SK-N-SH treated with all-trans-retinoic acid at 6 μM for 48 hours (cell line): ENCODE measurements at regions not wholly inside any gene's neighbourhood (a gene's known extent, or its start where the extent isn't known, plus 50 kb on each side); places are given as distances from the start of the nearest gene placed in this dataset.
"Not testable (repeated sequence)": the region's sequence is repeated elsewhere in the genome, so short reads cannot be mapped to it uniquely, and the experiment has no call there.

Source experiments
- ATAC-seq: fragments of 200-7000 bp; cut with Tn5 transposase; 3 replicates; pipeline ENCODE4 v1.9.1; 2020; ENCODE audit warnings: mild to moderate bottlenecking, moderate library complexity
- ARNTL ChIP-seq: fragments of 450-650 bp; formaldehyde crosslinking; IDR thresholded peaks from 2 replicates; pipeline ENCODE4 v1.5.0; 2020; ENCODE audit warnings: low read depth, mild to moderate bottlenecking, moderate library complexity, borderline replicate concordance
- BACH2 ChIP-seq: fragments of 250-450 bp; sonication (Bioruptor Pico); IDR thresholded peaks from 2 replicates; pipeline ENCODE4 v1.9.0; 2021; ENCODE audit warnings: mild to moderate bottlenecking, borderline replicate concordance
- ESRRG ChIP-seq: fragments of 250-450 bp; sonication (Bioruptor Pico); IDR thresholded peaks from 2 replicates; pipeline ENCODE4 v1.6.1; 2021; ENCODE audit warnings: mild to moderate bottlenecking
- GLIS3 ChIP-seq: fragments of 250-450 bp; sonication (Bioruptor Pico); IDR thresholded peaks from 2 replicates; pipeline ENCODE4 v1.5.0; 2020; ENCODE audit warnings: mild to moderate bottlenecking, moderate library complexity
- OSR1 ChIP-seq: fragments of 250-450 bp; sonication (Bioruptor Pico); IDR thresholded peaks from 2 replicates; pipeline ENCODE4 v1.8.0; 2022; ENCODE audit warnings: moderate library complexity, mild to moderate bottlenecking, inconsistent platforms
- PPARA ChIP-seq: fragments of 250-450 bp; sonication (Bioruptor Pico); IDR thresholded peaks from 2 replicates; pipeline ENCODE4 v1.5.0; 2020; ENCODE audit warnings: mild to moderate bottlenecking, borderline replicate concordance
- RARB ChIP-seq: fragments of 250-450 bp; sonication (Bioruptor Pico); IDR thresholded peaks from 2 replicates; pipeline ENCODE4 v1.8.0; 2021; ENCODE audit warnings: mild to moderate bottlenecking, moderate library complexity
- SNAI2 ChIP-seq: fragments of 250-450 bp; sonication (Bioruptor Pico); IDR thresholded peaks from 2 replicates; pipeline ENCODE4 v1.5.0; 2020; ENCODE audit warnings: mild to moderate bottlenecking, moderate library complexity
- TCF4 ChIP-seq: fragments of 250-450 bp; sonication (Bioruptor Pico); IDR thresholded peaks from 2 replicates; pipeline ENCODE4 v1.8.0; 2021; ENCODE audit warnings: mild to moderate bottlenecking, moderate library complexity, borderline replicate concordance
- TOX ChIP-seq: fragments of 250-450 bp; sonication (Bioruptor Pico); IDR thresholded peaks from 2 replicates; pipeline ENCODE4 v1.8.0; 2021; ENCODE audit warnings: mild to moderate bottlenecking, moderate library complexity, borderline replicate concordance
- ZC3H10 ChIP-seq: fragments of 250-450 bp; sonication (Bioruptor Pico); IDR thresholded peaks from 2 replicates; pipeline ENCODE4 v1.5.1; 2021; ENCODE audit warnings: mild to moderate bottlenecking, moderate library complexity
- ZFP3 ChIP-seq: fragments of 250-450 bp; sonication (Bioruptor Pico); IDR thresholded peaks from 2 replicates; pipeline ENCODE4 v1.5.0; 2020; ENCODE audit warnings: mild to moderate bottlenecking, moderate library complexity
- ZFP30 ChIP-seq: fragments of 450-650 bp; formaldehyde crosslinking; IDR thresholded peaks from 2 replicates; pipeline ENCODE4 v1.5.0; 2022; ENCODE audit warnings: mild to moderate bottlenecking, moderate library complexity
- ZNF70 ChIP-seq: fragments of 450-650 bp; formaldehyde crosslinking; IDR thresholded peaks from 2 replicates; pipeline ENCODE4 v1.5.0; 2020; ENCODE audit warnings: mild to moderate bottlenecking, moderate library complexity
- ZNF8 ChIP-seq: fragments of 450-650 bp; formaldehyde crosslinking; IDR thresholded peaks from 2 replicates; pipeline ENCODE4 v1.5.0; 2020; ENCODE audit warnings: mild to moderate bottlenecking, moderate library complexity
- TF ChIP-seq, protein P1 (sequence below): fragments of 250-450 bp; sonication (Bioruptor Pico); IDR thresholded peaks from 2 replicates; pipeline ENCODE4 v1.5.1; 2020; ENCODE audit warnings: low read depth, mild to moderate bottlenecking, moderate library complexity
- TF ChIP-seq, protein P2 (sequence below): fragments of 250-450 bp; sonication (Bioruptor Pico); IDR thresholded peaks from 2 replicates; pipeline ENCODE4 v1.5.1; 2021; ENCODE audit warnings: mild to moderate bottlenecking, moderate library complexity
- TF ChIP-seq, protein P3 (sequence below): fragments of 250-450 bp; sonication (Bioruptor Pico); IDR thresholded peaks from 2 replicates; pipeline ENCODE4 v1.5.0; 2020; ENCODE audit warnings: mild to moderate bottlenecking, moderate library complexity
- TF ChIP-seq, protein P4 (sequence below): fragments of 250-450 bp; sonication (Bioruptor Pico); IDR thresholded peaks from 2 replicates; pipeline ENCODE4 v1.8.0; 2020; ENCODE audit warnings: mild to moderate bottlenecking, moderate library complexity, borderline replicate concordance
- TF ChIP-seq, protein P5 (sequence below): fragments of 250-450 bp; sonication (Bioruptor Pico); IDR thresholded peaks from 2 replicates; pipeline ENCODE4 v1.8.0; 2021; ENCODE audit warnings: low read depth, mild to moderate bottlenecking, moderate library complexity, borderline replicate concordance

DNA sequence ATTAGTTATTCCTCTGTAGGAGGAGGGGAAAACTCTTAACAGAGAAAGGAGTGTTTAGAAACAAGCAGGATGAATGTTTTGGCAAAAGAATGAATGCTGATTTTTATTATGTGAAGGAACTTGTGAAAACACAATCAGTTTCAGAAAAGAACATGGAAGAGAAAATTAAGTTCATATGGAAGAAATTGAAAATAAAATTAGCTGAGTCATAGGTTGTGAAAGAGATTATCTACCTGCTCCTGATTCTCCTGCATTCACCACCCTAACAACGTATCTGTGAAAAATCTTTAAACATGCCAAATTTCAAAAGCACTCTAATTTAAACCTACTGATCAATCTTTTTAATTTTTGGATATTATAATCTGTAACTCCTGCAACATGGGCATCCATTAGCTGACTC lies 227.3 kb upstream of the RSPO3 start:
- TF ChIP-seq ZNF8 (no peak), ZNF70 (no peak), ZFP3 (CRISPR knock-in tag) (no peak), TCF4 (CRISPR knock-in tag) (no peak), ESRRG (CRISPR knock-in tag) (no peak), SNAI2 (CRISPR knock-in tag) (no peak), RARB (CRISPR knock-in tag) (no peak), ZC3H10 (CRISPR knock-in tag) (no peak), BACH2 (no peak), PPARA (CRISPR knock-in tag) (no peak), GLIS3 (no peak), ARNTL (no peak), TOX (CRISPR knock-in tag) (no peak)
- TF ChIP-seq, protein P1, sequence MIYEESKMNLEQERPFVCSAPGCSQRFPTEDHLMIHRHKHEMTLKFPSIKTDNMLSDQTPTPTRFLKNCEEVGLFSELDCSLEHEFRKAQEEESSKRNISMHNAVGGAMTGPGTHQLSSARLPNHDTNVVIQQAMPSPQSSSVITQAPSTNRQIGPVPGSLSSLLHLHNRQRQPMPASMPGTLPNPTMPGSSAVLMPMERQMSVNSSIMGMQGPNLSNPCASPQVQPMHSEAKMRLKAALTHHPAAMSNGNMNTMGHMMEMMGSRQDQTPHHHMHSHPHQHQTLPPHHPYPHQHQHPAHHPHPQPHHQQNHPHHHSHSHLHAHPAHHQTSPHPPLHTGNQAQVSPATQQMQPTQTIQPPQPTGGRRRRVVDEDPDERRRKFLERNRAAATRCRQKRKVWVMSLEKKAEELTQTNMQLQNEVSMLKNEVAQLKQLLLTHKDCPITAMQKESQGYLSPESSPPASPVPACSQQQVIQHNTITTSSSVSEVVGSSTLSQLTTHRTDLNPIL (CRISPR knock-in tag), result no peak
- TF ChIP-seq, protein P2, sequence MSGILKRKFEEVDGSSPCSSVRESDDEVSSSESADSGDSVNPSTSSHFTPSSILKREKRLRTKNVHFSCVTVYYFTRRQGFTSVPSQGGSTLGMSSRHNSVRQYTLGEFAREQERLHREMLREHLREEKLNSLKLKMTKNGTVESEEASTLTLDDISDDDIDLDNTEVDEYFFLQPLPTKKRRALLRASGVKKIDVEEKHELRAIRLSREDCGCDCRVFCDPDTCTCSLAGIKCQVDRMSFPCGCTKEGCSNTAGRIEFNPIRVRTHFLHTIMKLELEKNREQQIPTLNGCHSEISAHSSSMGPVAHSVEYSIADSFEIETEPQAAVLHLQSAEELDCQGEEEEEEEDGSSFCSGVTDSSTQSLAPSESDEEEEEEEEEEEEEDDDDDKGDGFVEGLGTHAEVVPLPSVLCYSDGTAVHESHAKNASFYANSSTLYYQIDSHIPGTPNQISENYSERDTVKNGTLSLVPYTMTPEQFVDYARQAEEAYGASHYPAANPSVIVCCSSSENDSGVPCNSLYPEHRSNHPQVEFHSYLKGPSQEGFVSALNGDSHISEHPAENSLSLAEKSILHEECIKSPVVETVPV (CRISPR knock-in tag), result no peak
- TF ChIP-seq, protein P3, sequence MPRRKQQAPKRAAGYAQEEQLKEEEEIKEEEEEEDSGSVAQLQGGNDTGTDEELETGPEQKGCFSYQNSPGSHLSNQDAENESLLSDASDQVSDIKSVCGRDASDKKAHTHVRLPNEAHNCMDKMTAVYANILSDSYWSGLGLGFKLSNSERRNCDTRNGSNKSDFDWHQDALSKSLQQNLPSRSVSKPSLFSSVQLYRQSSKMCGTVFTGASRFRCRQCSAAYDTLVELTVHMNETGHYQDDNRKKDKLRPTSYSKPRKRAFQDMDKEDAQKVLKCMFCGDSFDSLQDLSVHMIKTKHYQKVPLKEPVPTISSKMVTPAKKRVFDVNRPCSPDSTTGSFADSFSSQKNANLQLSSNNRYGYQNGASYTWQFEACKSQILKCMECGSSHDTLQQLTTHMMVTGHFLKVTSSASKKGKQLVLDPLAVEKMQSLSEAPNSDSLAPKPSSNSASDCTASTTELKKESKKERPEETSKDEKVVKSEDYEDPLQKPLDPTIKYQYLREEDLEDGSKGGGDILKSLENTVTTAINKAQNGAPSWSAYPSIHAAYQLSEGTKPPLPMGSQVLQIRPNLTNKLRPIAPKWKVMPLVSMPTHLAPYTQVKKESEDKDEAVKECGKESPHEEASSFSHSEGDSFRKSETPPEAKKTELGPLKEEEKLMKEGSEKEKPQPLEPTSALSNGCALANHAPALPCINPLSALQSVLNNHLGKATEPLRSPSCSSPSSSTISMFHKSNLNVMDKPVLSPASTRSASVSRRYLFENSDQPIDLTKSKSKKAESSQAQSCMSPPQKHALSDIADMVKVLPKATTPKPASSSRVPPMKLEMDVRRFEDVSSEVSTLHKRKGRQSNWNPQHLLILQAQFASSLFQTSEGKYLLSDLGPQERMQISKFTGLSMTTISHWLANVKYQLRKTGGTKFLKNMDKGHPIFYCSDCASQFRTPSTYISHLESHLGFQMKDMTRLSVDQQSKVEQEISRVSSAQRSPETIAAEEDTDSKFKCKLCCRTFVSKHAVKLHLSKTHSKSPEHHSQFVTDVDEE (CRISPR knock-in tag), result no peak
- TF ChIP-seq, protein P4, sequence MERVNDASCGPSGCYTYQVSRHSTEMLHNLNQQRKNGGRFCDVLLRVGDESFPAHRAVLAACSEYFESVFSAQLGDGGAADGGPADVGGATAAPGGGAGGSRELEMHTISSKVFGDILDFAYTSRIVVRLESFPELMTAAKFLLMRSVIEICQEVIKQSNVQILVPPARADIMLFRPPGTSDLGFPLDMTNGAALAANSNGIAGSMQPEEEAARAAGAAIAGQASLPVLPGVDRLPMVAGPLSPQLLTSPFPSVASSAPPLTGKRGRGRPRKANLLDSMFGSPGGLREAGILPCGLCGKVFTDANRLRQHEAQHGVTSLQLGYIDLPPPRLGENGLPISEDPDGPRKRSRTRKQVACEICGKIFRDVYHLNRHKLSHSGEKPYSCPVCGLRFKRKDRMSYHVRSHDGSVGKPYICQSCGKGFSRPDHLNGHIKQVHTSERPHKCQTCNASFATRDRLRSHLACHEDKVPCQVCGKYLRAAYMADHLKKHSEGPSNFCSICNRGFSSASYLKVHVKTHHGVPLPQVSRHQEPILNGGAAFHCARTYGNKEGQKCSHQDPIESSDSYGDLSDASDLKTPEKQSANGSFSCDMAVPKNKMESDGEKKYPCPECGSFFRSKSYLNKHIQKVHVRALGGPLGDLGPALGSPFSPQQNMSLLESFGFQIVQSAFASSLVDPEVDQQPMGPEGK (CRISPR knock-in tag), result no peak
- TF ChIP-seq, protein P5, sequence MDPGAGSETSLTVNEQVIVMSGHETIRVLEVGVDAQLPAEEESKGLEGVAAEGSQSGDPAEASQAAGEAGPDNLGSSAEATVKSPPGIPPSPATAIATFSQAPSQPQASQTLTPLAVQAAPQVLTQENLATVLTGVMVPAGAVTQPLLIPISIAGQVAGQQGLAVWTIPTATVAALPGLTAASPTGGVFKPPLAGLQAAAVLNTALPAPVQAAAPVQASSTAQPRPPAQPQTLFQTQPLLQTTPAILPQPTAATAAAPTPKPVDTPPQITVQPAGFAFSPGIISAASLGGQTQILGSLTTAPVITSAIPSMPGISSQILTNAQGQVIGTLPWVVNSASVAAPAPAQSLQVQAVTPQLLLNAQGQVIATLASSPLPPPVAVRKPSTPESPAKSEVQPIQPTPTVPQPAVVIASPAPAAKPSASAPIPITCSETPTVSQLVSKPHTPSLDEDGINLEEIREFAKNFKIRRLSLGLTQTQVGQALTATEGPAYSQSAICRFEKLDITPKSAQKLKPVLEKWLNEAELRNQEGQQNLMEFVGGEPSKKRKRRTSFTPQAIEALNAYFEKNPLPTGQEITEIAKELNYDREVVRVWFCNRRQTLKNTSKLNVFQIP (CRISPR knock-in tag), result no peak
- TF ChIP-seq, all 23 proteins: peak for 0
- no peak for ATAC-seq

DNA sequence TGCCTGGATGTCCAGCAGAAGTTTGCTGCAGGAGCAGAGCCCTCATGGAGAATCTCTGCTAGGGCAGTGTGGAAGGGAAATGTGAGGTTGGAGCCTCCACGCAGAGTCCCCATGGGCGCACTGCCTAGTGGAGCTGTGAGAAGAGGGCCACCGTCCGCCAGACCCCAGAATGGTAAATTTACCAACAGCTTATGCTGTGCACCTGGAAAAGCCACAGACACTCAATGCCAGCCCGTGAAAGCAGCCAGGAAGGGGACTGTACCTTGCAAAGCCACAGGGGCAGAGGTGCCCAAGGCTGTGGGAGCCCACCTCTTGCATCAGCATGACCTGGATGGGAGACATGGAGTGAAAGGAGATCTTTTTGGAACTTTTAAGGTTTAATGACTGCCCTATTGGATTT lies 225.6 kb upstream of the RSPO3 start:
- not testable (repeated sequence) for ATAC-seq

DNA sequence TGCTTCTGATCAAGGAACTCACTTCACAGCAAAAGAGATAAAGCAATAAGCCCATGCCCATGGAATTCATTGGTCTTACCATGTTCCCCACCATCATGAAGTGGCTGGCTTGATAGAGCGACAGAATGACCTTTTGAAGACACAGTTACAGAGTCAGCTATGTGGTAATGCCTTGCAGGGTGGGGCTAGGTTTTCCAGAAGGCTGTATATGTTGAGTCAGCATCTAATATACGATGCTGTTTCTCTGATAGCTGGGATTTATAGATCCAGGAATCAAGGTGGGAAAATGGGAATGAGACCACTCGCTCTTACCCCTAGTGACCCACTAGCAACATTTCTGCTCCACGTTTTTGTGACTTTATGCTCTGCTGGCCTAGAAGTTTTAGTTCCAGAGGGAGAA lies 220.7 kb upstream of the RSPO3 start:
- ATAC-seq, result no peak
- TF ChIP-seq ZFP30 (CRISPR knock-in tag), result no peak
- no peak for TF ChIP-seq ESRRG (CRISPR knock-in tag)
- TF ChIP-seq, protein P1 (CRISPR knock-in tag), result no peak
- no peak for TF ChIP-seq GLIS3
- TF ChIP-seq ZC3H10 (CRISPR knock-in tag), result no peak
- TF ChIP-seq OSR1 (CRISPR knock-in tag), result no peak
